Fibroblast of gingiva (primary cell): ENCODE measurements at regions not wholly inside any gene's neighbourhood (a gene's known extent, or its start where the extent isn't known, plus 50 kb on each side); places are given as distances from the start of the nearest gene placed in this dataset.
"Not testable (repeated sequence)": the region's sequence is repeated elsewhere in the genome, so short reads cannot be mapped to it uniquely, and the experiment has no call there.

Experiments
- DNase-seq: peaks from one replicate; pipeline ENCODE4 v3.0.0-alpha.2; 2011; ENCODE audit warnings: low read depth

DNA sequence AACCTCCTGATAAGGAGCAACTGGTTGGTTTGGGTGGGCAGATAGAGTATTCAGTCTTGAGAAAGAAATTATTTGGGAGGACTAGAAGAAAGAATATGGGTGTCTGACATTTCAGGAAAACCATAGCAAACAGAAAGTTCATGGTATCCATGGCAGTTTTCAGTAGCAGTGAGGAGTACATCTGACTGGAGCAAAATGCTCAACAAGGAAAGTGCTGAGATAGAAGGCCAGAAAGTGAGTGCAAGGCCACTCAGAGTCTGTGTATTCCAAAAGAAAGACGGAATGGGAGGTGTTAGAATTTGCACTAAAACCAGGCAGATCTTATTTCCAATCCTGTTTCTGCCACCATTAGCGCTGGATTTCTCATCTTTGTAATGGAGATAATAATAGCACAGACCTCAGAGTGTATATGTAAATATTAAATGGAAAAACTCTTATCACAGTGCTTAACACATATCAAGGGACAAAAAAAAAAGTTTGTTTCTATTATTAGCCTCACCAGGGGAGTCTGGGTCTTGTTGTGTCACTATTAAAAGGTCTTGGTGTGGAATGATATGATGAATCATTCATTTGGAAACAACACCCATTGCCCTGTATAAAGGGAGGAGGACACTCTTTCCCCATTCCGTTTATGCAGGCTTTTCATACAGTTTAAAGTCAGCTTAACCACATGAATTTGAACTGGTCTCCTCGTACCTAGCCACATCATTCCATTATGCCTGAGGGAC is 349.8 kb downstream of the IPO8 start:
- no peak for DNase-seq

GRCh38 chr12:30330565-30330964 is 365.1 kb downstream of the IPO8 start:
- DNase-seq, result no peak

DNA sequence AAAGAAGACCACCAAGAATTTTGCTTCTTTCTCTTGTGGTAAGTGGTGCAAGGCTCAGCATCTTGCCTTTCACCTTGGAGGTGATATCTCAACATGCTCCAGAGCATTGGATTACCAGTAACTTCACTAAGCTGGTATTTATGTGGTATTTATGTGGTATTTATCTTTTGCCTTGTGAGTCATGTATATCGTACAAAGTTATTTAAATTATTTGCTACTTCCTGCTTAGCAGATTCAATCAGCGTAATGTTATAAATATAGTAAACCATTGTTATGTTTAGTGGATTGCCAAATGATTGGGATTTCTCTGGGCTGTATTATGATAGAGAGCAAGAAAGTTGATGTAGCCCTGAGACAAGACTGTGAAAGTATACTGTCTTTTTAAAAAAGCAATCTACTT is 366.4 kb downstream of the IPO8 start:
- peak; percentile 23 for DNase-seq

DNA sequence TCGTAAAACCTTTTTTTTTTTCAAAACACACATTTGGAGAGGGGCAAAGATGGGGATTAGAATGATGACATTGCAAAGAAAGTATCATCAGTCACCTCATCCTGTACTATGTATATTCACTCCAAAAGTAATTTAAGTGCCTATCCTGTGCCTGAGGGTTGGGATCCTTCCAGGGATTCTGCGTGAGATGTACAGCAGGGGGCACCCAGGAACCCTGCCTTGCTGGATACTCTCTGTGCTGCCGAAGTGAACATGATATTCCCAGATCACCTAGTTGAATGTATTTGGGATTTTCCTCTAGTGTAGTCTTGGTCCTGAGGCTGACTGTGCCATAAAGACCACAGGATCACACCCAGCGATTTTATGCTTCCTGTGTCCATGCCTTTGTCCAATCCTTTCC is 372.7 kb downstream of the IPO8 start:
- no peak for DNase-seq

DNA sequence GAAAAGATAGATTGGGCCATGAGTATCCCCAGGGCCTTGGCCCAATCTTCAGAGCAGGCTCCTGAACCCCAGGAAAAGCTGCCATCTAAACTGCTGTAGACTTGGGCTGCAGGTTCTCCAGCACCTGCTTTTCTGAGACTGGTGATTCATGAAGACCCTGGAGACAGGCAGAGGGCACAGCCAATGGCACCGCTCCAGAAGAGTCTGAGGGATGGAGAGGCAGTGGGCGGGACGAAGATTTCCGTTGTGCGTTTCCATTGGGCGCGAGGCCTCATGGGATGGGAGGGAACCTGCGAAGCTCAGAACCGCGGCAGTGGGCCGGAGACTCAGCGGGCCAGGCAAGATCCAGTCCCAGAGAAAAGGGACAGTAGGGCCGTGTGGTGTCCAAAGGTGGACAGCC is 375.1 kb downstream of the IPO8 start:
- no peak for DNase-seq

GRCh38 chr12:30314506-30315100 is 381.1 kb downstream of the IPO8 start:
- DNase-seq, result no peak

- no peak for DNase-seq
Observed at GRCh38 chr12:30308010-30308717, 387.5 kb downstream of the IPO8 start.

GRCh38 chr12:30304528-30304927 is 391.1 kb downstream of the IPO8 start:
- no peak for DNase-seq

GRCh38 chr12:30301291-30301690 is 394.4 kb downstream of the IPO8 start:
- DNase-seq, result no peak

GRCh38 chr12:30296486-30296885 is 399.2 kb downstream of the IPO8 start:
- no peak for DNase-seq

DNA sequence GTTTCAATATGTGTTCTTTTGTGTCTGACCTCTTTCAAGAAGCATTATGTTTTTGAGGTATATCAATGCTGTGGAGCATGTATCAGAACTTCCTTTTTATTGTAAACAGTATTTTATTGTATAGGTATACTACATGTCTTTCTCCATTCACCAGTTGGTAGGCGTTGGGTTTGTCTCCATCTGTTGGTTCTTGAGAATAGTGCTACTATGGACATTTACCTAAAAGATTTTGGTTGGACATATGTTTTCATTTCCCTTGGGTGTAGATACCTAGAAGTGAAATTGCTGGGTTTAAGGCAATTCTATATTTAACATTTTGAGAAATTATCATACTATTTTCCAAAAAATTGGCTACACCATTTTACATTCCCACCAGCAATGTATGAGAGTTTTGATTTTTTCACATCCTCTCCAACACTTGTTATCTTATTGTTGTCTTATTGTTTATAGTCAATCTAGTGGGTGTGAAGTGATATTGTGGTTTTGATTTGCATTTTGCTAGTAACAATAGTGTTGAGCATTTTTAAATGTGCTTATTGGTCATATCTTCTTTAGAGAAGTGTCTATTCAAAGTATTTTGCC is 409.2 kb downstream of the IPO8 start:
- DNase-seq, result peak; percentile 40

DNA sequence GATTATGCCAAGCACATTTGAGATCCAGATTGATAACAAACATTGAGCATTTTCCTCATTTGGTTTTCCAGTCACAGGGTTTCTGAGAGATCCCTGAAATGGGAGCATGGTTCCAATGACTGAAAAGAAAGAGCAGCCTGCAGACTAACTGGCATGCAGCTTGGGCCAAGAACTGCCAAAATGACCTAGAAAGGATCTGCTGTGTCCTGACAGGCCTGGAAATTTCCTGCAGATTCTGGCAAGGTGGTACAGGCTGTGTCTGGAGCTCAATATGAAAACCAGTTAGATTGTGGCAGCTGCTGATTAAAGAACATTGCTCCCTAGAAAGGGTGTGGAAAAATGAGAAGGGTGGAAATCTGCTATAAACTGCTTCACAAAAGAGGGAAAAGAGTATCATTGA is 417.3 kb downstream of the IPO8 start:
- no peak for DNase-seq

GRCh38 chr12:30272515-30272914 is 423.2 kb downstream of the IPO8 start:
- DNase-seq, result not testable (repeated sequence)

DNA sequence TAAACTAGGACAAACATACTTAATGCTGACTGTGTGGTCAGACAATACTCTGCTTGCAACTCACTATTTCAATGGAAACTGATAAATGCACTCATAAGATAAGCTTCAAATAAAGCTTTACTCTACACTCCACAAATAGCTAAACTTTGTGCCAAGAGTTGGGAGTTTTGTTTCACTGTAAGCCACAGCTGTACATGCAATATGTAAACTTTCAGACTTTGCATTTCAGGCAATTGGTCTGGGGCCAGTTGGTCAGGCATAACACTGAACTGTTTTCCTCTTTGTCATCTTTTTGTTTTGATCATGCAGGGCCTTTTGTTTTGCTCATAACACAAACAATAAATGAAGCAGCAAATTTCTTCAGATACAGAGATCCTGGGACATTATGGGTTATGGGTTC is 426.2 kb downstream of the IPO8 start:
- DNase-seq, result no peak

GRCh38 chr12:30268041-30268440 is 427.6 kb downstream of the IPO8 start:
- DNase-seq, result peak; percentile 36

GRCh38 chr12:30263434-30263833 is 432.2 kb downstream of the IPO8 start:
- no peak for DNase-seq

- no peak for DNase-seq
Observed at GRCh38 chr12:30257618-30258017, 438.1 kb downstream of the IPO8 start.

DNA sequence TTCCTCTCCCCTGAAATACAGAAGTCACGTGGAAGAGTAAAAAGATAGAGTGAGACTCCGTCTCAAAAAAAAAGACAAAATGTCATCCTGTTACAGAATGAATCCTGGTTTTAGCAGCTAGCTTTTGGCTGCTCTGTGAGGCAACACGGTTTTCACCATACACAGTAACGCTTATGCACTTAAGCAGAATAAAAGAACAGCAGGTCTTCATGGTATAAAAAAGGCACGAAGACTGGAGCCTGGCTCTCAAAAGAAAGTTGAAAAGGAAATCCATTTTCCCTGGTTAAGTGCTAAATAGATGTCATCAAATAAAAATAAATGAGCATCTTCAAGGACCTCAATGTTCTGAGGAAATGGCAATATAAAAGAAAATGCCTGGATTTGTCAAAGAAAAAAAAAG is 444.1 kb downstream of the IPO8 start:
- no peak for DNase-seq

- DNase-seq, result no peak
Observed at GRCh38 chr12:30243426-30243825, 452.2 kb downstream of the IPO8 start.

- DNase-seq, result no peak
Observed at GRCh38 chr12:30219047-30219446, 435.3 kb upstream of the TMTC1 start.

GRCh38 chr12:30218073-30218472 is 434.3 kb upstream of the TMTC1 start:
- no peak for DNase-seq

GRCh38 chr12:30213166-30213565 is 429.4 kb upstream of the TMTC1 start:
- DNase-seq, result no peak

GRCh38 chr12:30211743-30212142 is 428.0 kb upstream of the TMTC1 start:
- no peak for DNase-seq
